HL-60/S4 (cell line): ENCODE measurements at regions not wholly inside any gene's neighbourhood (a gene's known extent, or its start where the extent isn't known, plus 50 kb on each side); places are given as distances from the start of the nearest gene placed in this dataset.
"Not testable (repeated sequence)": the region's sequence is repeated elsewhere in the genome, so short reads cannot be mapped to it uniquely, and the experiment has no call there.

ENCODE experiments used
- in situ Hi-C: fragments of 300-500 bp; cut with MboI; formaldehyde crosslinking; loops from 2 replicates; pipeline ENCODE4 v1.14.3; 2022; ENCODE audit warnings: low sequenced_read_pairs

- in situ Hi-C loops = no loop called here
Measured at GRCh38 chr7:149635561-149636329, 137.6 kb downstream of the ZNF467 start.

GRCh38 chr7:149633976-149634945, 136.7 kb upstream of the ZNF746 start:
- in situ Hi-C loops = no loop called here

- in situ Hi-C loops = not testable (repeated sequence)
Measured at GRCh38 chr7:149628361-149629149, 130.9 kb upstream of the ZNF746 start.

- in situ Hi-C loops = no loop called here
Measured at GRCh38 chr7:149627911-149628310, 130.3 kb upstream of the ZNF746 start.

- in situ Hi-C loops = no loop called here
Measured at GRCh38 chr7:149626972-149627371, 129.4 kb upstream of the ZNF746 start.

- in situ Hi-C loops = no loop called here
Measured at GRCh38 chr7:149625947-149626392, 128.4 kb upstream of the ZNF746 start.

- in situ Hi-C loops = no loop called here
Measured at GRCh38 chr7:149625340-149625946, 127.8 kb upstream of the ZNF746 start.

- in situ Hi-C loops = no loop called here
Measured at GRCh38 chr7:149624419-149625339, 127.1 kb upstream of the ZNF746 start.

- in situ Hi-C loops = no loop called here
Measured at GRCh38 chr7:149624006-149624405, 126.4 kb upstream of the ZNF746 start.

GRCh38 chr7:149623262-149623997, 125.8 kb upstream of the ZNF746 start:
- in situ Hi-C loops = not testable (repeated sequence)

- in situ Hi-C loops = no loop called here
Measured at GRCh38 chr7:149622444-149623210, 125.0 kb upstream of the ZNF746 start.

- in situ Hi-C loops = no loop called here
Measured at GRCh38 chr7:149621776-149622175, 124.2 kb upstream of the ZNF746 start.

GRCh38 chr7:149620961-149621360, 123.4 kb upstream of the ZNF746 start:
- in situ Hi-C loops = no loop called here

- in situ Hi-C loops = no loop called here
Measured at GRCh38 chr7:149616898-149617297, 119.3 kb upstream of the ZNF746 start.

GRCh38 chr7:149615690-149616270, 118.2 kb upstream of the ZNF746 start:
- in situ Hi-C loops = no loop called here

- in situ Hi-C loops = no loop called here
Measured at GRCh38 chr7:149610441-149611011, 112.9 kb upstream of the ZNF746 start.

GRCh38 chr7:149608168-149608567, 110.6 kb upstream of the ZNF746 start:
- in situ Hi-C loops = no loop called here
